BJ (cell line): ENCODE measurements at regions not wholly inside any gene's neighbourhood (a gene's known extent, or its start where the extent isn't known, plus 50 kb on each side); places are given as distances from the start of the nearest gene placed in this dataset.

Experiments used
- CTCF ChIA-PET: fragments of 350-600 bp; formaldehyde crosslinking; extraction: SDS; loops from one replicate; lab custom pipeline; 2021; ENCODE audit warnings: antibody characterized with exemption, inconsistent platforms; lab: Yijun Ruan, JAX
- POLR2A ChIA-PET: fragments of 300-600 bp; sonication (Branson Sonifier 250); formaldehyde crosslinking; extraction: SDS; loops from one replicate; lab custom pipeline; 2021; ENCODE audit warnings: antibody characterized with exemption; lab: Charles Lee
- DNase-seq: peaks from one replicate; pipeline ENCODE4 v3.0.0-alpha.2; 2011; ENCODE audit warnings: low read depth
- H3K27me3 ChIP-seq: 2 replicates; pipeline ENCODE4 v1.6.0; 2011; ENCODE audit warnings: low read length; ENCODE audit not compliant: control insufficient read depth, insufficient read depth
- H3K36me3 ChIP-seq: 2 replicates; pipeline ENCODE4 v1.5.1; 2011; ENCODE audit warnings: low read length; ENCODE audit not compliant: control insufficient read depth, insufficient read depth
- H3K4me3 ChIP-seq: 2 replicates; pipeline ENCODE4 v1.5.1; 2011; ENCODE audit warnings: low read depth, mild to moderate bottlenecking, control low read depth, low read length
- TF ChIP-seq, protein P1 (sequence below): IDR thresholded peaks from 2 replicates; pipeline ENCODE4 v1.5.1; 2011; ENCODE audit warnings: low read depth, mild to moderate bottlenecking, control low read depth, inconsistent platforms, low read length, moderate library complexity; ENCODE audit not compliant: insufficient read depth

DNA sequence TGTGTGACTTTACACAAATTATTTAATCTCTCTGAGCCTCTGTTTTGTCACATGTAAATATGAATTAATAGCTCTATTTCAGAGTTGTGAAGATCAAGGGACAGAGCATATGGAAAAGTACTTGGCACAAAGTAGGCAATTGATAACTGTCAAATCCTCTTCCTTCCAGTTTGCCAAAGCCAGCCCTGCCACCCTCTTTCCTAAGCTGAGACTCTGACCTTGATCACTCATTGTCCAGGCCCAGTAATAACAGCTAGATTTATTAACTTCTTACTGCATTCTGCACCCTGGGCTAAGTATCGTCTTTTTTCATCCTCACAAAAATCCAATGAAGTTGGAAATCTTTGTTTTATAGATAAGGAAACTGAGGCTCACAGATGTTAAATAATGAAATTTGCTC lies 70.8 kb upstream of the ATP1A1 start:
- ChIA-PET CTCF (interaction anchor here (1.3 kb wide), 1 partner anchor 163 kb away, joined by 3 read pairs; no protein-coding TSS in a partner anchor), POLR2A (no interaction called here)
- TF ChIP-seq, protein P1, sequence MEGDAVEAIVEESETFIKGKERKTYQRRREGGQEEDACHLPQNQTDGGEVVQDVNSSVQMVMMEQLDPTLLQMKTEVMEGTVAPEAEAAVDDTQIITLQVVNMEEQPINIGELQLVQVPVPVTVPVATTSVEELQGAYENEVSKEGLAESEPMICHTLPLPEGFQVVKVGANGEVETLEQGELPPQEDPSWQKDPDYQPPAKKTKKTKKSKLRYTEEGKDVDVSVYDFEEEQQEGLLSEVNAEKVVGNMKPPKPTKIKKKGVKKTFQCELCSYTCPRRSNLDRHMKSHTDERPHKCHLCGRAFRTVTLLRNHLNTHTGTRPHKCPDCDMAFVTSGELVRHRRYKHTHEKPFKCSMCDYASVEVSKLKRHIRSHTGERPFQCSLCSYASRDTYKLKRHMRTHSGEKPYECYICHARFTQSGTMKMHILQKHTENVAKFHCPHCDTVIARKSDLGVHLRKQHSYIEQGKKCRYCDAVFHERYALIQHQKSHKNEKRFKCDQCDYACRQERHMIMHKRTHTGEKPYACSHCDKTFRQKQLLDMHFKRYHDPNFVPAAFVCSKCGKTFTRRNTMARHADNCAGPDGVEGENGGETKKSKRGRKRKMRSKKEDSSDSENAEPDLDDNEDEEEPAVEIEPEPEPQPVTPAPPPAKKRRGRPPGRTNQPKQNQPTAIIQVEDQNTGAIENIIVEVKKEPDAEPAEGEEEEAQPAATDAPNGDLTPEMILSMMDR, result no peak
- no peak overlapping the region for H3K4me3 ChIP-seq
- no peaks in the 10 kb centered on the region for H3K36me3 ChIP-seq
- H3K27me3 ChIP-seq, result no peaks in the 10 kb centered on the region
- no peak for DNase-seq

DNA sequence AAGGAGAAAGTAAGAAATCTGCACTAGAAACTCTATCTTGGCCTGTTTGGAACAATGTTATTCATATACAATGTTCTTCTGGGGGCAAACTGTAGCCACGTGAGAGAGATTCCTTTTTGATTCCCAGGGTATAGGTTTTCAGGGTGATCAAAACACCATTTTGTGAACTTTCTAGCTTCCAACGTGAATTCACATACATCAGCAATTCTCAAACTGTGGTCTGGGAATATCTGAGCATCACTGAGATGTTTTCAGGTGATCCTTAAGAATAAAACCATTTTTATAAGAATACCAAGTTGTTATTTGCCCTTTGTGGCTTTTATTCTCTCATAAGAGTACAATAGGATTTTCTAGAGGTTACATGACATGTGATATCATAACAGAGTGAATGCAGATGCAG lies 66.9 kb upstream of the ATP1A1 start:
- TF ChIP-seq, protein P1, result no peak
- no peak for DNase-seq

DNA sequence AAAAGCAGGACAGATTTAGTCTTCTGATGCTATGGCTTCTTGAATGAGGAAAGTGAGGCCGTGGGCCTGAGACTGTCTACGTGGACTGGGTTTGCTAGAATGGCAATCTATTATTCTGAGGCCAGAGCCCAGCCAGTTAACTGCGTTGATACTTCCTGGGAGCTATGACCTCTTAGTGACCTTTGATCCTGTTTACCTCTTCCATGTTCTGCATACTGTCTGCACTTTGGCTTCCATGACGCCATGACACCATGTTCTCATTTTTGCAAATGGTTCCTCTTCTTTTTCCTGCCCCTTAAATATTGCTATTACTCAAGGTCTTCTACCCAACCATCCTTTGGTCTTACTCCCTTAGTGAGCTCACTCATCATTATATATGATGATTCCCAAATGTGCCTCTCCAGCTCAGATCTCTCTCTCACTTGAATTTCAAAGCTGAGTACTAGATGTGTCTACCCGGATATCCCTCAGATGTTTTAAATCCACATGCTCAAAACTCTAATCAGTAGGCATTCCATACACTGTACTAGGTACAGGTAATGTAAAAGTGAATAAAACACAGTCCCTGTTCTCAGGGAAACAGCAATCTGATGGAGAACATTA lies 66.1 kb upstream of the ATP1A1 start:
- no peaks in the 10 kb centered on the region for H3K36me3 ChIP-seq
- H3K4me3 ChIP-seq, result no peak overlapping the region
- TF ChIP-seq, protein P1, result no peak
- CTCF ChIA-PET, result no interaction called here
- DNase-seq, result no peak
- POLR2A ChIA-PET, result no interaction called here
- no peaks in the 10 kb centered on the region for H3K27me3 ChIP-seq

More for the DNA sequence above, 66.9 kb upstream of the ATP1A1 start:
- CTCF ChIA-PET, result no interaction called here
- POLR2A ChIA-PET, result no interaction called here
- Histone ChIP-seq H3K4me3 (no peak overlapping the region), H3K36me3 (no peaks in the 10 kb centered on the region), H3K27me3 (no peaks in the 10 kb centered on the region)

DNA sequence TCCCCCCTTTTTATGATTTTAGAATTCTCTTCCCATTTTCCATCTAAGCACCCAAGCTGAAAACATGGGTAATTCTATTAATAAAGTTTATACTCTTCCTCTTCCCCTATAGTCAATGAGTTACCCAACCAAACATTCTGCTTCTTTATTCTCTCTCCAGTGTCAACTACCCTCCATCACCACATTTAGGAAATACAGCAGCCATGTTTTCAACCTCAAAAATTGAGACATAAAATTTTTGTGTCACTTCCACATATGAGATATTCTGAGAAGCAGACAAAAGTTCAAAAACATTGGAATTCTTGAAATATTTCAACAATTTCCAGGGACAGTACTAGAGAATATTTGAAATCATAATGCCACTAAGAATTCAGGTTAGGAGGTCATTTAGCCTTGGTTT lies 64.8 kb upstream of the ATP1A1 start:
- ChIA-PET CTCF (no interaction called here), POLR2A (no interaction called here)
- Histone ChIP-seq H3K4me3 (no peak overlapping the region), H3K27me3 (no peaks in the 10 kb centered on the region), H3K36me3 (no peaks in the 10 kb centered on the region)
- TF ChIP-seq, protein P1, result no peak
- DNase-seq, result no peak

DNA sequence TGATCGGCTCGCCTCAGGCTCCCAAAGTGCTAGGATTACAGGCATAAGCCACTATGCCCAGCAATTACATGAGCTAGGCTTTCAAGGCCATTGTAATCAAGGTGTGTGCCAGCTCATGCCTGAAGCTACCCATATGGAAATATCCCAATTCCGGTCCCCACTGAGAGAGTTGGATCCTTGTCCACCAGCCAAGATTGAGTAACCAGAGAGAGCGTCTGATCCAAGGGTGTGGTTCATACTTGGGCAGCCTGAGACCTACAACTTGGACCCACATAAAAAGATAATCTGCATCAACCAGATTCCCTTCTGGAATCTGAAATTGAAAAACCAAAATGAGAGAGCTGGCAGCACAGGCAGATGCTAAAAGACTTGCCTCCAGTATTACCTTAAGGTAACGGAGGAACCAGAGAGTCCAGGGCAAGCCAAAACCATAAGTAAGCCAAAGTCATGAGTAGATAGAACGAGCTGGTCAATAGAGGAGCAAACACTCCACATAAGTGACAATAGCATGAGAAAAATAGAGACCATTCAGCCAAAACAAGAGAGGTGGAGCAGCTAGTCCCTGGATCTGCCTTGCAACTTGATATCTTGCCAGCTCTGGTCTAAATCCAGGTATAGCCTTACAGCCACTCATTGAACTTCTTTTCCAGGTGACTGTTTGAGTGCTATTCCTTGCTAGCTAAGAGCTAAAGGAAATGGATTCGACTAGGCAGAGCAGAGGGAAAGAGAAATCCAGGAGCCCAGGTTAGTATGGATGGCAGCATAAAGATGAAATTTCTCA lies 63.8 kb upstream of the ATP1A1 start:
- Histone ChIP-seq H3K4me3 (no peak overlapping the region), H3K27me3 (no peaks in the 10 kb centered on the region), H3K36me3 (no peaks in the 10 kb centered on the region)
- TF ChIP-seq, protein P1, result no peak
- ChIA-PET CTCF (interaction anchor here (0.9 kb wide), 1 partner anchor 40 kb away, joined by 3 read pairs; no protein-coding TSS in a partner anchor), POLR2A (no interaction called here)
- no peak for DNase-seq
